ENCODE measurements at regions not wholly inside any gene's neighbourhood (a gene's known extent, or its start where the extent isn't known, plus 50 kb on each side); places are given as distances from the start of the nearest gene placed in this dataset.

DNA sequence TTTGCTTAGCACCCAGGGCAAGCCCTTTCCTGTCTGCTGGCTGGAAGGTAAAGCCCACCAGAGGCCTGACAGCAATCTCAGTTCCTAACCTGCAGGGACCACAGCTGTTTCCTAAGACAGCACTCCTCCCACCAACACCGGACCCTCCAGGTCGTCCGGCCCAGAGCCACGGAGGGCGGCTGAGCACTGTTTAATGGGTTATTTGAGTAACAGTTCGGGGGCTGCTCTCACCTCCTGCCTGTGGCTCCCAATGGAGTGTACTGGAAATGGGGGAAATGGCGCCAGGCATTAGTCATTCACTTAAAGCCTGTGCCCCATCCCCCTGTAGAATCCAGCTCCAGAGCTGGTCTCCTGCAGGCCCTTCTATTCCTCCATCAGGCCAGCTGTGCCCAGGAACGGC lies 81.6 kb upstream of the ADRA2C start:
- DNase-seq (ENCODE audit: low spot score), result no peak
- Histone ChIP-seq H3K36me3 (no peaks in the 10 kb centered on the region), H3K27ac (no peak overlapping the region), H3K4me3 (no peak overlapping the region), H3K4me1 (no peaks in the 10 kb centered on the region), H3K9me3 (no peaks in the 10 kb centered on the region), H3K27me3 (no peaks in the 10 kb centered on the region)
- no peak for TF ChIP-seq CTCF (IDR thresholded peaks at IDR 0.05)

- DNase-seq (ENCODE audit: low spot score), result no peak
- H3K4me1 ChIP-seq, result no peaks in the 10 kb centered on the region
- H3K27me3 ChIP-seq, result no peaks in the 10 kb centered on the region
- H3K27ac ChIP-seq, result no peak overlapping the region
- no peak for TF ChIP-seq CTCF (IDR thresholded peaks at IDR 0.05)
- H3K4me3 ChIP-seq, result no peak overlapping the region
- no peaks in the 10 kb centered on the region for H3K36me3 ChIP-seq
- H3K9me3 ChIP-seq, result no peaks in the 10 kb centered on the region
Observed at GRCh38 chr4:3683744-3684421, 82.3 kb upstream of the ADRA2C start.

DNA sequence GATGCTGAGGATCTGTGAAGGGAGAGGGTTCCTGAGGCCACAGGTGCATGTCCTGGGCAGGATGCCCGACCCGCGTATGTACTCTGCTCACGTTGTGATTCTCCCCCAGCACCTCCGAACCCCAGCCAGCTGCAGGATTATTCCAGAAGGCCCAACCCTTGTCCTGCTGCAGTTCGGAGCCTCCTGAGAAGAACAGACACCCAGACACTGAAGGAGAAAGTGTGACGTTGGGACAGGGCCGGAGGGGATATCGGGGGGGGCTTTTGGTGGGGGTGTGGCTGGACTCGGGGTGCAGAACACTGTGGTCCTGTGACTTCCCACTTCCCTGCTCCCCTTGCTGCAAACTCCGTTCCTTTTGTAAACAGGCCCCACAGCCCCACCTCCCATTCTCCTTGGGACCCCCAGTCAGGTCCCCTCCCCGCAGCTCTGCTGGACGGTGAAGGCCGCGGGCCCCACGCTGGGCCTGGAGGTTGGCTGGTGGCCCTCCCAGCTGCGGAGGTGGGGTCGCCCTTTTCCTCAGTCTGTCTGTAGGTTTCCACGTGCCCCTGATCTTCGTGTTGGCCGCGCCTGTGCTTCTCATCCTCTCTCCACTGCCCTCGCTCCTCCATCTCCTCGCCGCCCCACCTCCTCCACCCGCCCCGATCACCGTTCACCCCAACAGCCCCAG lies 83.0 kb upstream of the ADRA2C start:
- Histone ChIP-seq H3K9me3 (no peaks in the 10 kb centered on the region), H3K27ac (no peak overlapping the region), H3K4me3 (no peak overlapping the region), H3K36me3 (no peaks in the 10 kb centered on the region), H3K4me1 (no peaks in the 10 kb centered on the region), H3K27me3 (no peaks in the 10 kb centered on the region)
- TF ChIP-seq CTCF (IDR thresholded peaks at IDR 0.05), result no peak
- DNase-seq (ENCODE audit: low spot score), result no peak

GRCh38 chr4:3682236-3683076 lies 83.7 kb upstream of the ADRA2C start:
- Histone ChIP-seq H3K4me1 (no peaks in the 10 kb centered on the region), H3K9me3 (no peaks in the 10 kb centered on the region), H3K36me3 (no peaks in the 10 kb centered on the region), H3K27ac (no peak overlapping the region), H3K27me3 (no peaks in the 10 kb centered on the region), H3K4me3 (no peak overlapping the region)
- no peak for DNase-seq (ENCODE audit: low spot score)
- TF ChIP-seq CTCF (IDR thresholded peaks at IDR 0.05), result no peak

DNA sequence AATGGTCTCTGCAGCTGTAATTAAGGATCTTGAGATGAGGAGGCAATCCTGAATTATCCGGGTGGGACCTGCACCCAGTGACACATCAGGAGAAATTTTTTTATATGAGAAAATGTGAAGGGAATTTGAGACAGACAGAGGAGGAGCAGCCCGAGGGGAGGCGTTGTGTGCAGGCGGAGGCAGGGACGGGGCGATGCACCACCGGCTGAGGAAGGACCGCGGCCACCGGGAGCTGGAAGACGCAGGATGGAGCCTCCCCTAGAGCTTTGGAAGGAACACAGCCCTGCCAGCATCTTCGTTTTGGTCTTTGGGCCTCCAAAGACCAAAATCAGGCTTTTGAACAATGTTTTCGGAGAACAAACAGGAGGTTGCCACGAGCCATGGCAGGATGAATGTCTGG lies 85.0 kb upstream of the ADRA2C start:
- no peak overlapping the region for H3K27ac ChIP-seq
- H3K27me3 ChIP-seq, result no peaks in the 10 kb centered on the region
- H3K4me1 ChIP-seq, result no peaks in the 10 kb centered on the region
- H3K9me3 ChIP-seq, result no peaks in the 10 kb centered on the region
- TF ChIP-seq CTCF (IDR thresholded peaks at IDR 0.05), result no peak
- H3K4me3 ChIP-seq, result no peak overlapping the region
- no peaks in the 10 kb centered on the region for H3K36me3 ChIP-seq
- no peak for DNase-seq (ENCODE audit: low spot score)
